Activated naive CD4-positive, alpha-beta T cell treated with anti-CD3 and anti-CD28 coated beads, Interleukin-2, amount 10 ng/mL, durations not matched to agents 7 days and 5 days (primary cell): ENCODE measurements at regions not wholly inside any gene's neighbourhood (a gene's known extent, or its start where the extent isn't known, plus 50 kb on each side); places are given as distances from the start of the nearest gene placed in this dataset.

ENCODE experiments used
- CTCF ChIA-PET: fragments of 350-600 bp; sonication (Branson Sonifier 250); formaldehyde crosslinking; loops from one replicate; lab custom pipeline; 2021; ENCODE audit warnings: antibody characterized with exemption; lab: Charles Lee
- DNase-seq: peaks from one replicate; pipeline ENCODE4 v3.0.0-alpha.2; 2020
- H3K27ac Mint-ChIP-seq: one replicate; pipeline ENCODE4 v1.8.0; 2021; ENCODE audit warnings: mild to moderate bottlenecking, moderate library complexity, mixed read lengths
- H3K27me3 Mint-ChIP-seq: one replicate; pipeline ENCODE4 v1.8.0; 2021; ENCODE audit warnings: mild to moderate bottlenecking, mixed read lengths
- H3K36me3 Mint-ChIP-seq: one replicate; pipeline ENCODE4 v1.8.0; 2021; ENCODE audit warnings: mixed read lengths
- H3K4me1 Mint-ChIP-seq: one replicate; pipeline ENCODE4 v1.8.0; 2021; ENCODE audit warnings: mixed read lengths
- H3K4me3 Mint-ChIP-seq: one replicate; pipeline ENCODE4 v1.8.0; 2021; ENCODE audit warnings: mild to moderate bottlenecking, moderate library complexity, mixed read lengths
- H3K9me3 Mint-ChIP-seq: one replicate; pipeline ENCODE4 v1.8.0; 2021; ENCODE audit warnings: mixed read lengths

DNA sequence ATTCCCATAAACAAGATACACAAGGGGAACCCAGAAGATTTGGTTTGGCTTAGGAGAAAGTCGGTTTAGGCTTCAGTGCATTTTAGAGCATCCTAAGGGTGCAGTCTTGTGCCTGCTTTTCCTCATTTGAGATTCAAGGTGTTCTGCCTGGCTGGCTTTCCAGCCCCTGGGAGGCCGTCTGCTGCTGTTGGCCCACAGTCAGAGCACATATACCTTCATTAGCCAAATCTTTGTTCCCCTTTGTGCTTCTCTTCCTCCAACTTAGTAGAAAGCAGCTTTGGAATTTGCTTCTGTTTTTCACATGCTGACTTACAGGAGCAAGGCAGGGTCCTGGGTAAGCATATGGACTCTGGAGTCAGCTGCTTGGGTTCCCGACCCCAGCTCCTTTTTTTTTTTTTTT, 477.1 kb upstream of the TCF4 start:
- CTCF ChIA-PET: no interaction called here
- no peak for DNase-seq
- H3K9me3 Mint-ChIP-seq: peaks cover 3% of the 10 kb centered on the region
- H3K27me3 Mint-ChIP-seq: no peaks in the 10 kb centered on the region
- H3K27ac Mint-ChIP-seq: no peak overlapping the region
- H3K4me3 Mint-ChIP-seq: no peak overlapping the region
- H3K36me3 Mint-ChIP-seq: no peaks in the 10 kb centered on the region
- no peaks in the 10 kb centered on the region for H3K4me1 Mint-ChIP-seq

DNA sequence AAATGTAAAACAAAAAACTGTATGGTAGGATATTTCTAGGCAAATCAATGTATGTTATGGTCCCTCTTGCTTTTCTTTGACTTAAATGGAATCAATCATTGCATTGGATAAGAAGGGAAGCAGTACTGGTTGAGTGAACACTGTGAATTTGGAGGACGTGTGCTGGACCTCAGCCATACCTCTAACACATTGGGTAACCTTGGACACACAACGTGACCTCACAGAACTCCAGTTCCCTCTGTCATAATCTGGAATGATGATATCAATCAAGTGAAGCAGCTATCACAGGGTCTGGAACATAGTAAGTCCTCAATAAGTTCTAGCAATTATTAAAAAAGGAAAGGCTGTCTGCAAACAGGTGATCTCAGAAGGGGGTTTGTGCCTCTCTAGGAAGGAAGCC, 474.9 kb upstream of the TCF4 start:
- no peak overlapping the region for H3K4me3 Mint-ChIP-seq
- CTCF ChIA-PET: no interaction called here
- H3K9me3 Mint-ChIP-seq: peaks cover 3% of the 10 kb centered on the region
- H3K27ac Mint-ChIP-seq: no peak overlapping the region
- DNase-seq: no peak
- H3K4me1 Mint-ChIP-seq: no peaks in the 10 kb centered on the region
- H3K36me3 Mint-ChIP-seq: no peaks in the 10 kb centered on the region
- no peaks in the 10 kb centered on the region for H3K27me3 Mint-ChIP-seq

DNA sequence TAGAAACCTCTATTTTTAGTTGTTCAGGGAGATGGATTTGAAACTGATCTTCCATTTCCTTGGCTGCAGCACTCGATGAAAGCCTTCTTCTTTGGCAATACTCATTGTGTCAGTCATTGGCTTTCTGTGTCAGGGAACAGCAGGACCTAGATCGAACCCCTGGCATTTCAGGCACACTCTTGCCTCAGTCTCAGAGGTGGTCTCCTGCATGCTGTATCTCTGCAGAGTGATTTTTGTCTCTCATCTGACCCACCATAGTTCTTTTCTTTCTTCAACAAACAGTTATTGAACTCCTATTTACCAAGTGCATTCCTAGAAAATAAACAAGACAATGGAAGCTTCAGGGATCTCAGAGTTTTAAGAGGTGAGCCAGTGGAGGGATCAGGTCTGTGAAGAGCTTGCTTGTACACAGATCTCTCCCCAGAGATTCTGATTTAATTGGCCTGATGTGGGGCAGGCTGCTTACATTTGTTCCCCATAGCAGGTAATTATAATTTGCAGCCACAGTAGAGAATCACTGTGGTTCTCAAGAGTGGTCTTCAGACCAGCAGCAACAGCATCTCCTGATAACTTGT, 473.1 kb upstream of the TCF4 start:
- H3K36me3 Mint-ChIP-seq: no peaks in the 10 kb centered on the region
- DNase-seq: no peak
- H3K27me3 Mint-ChIP-seq: no peaks in the 10 kb centered on the region
- no peak overlapping the region for H3K4me3 Mint-ChIP-seq
- CTCF ChIA-PET: no interaction called here
- no peaks in the 10 kb centered on the region for H3K9me3 Mint-ChIP-seq
- H3K27ac Mint-ChIP-seq: no peak overlapping the region
- no peaks in the 10 kb centered on the region for H3K4me1 Mint-ChIP-seq

DNA sequence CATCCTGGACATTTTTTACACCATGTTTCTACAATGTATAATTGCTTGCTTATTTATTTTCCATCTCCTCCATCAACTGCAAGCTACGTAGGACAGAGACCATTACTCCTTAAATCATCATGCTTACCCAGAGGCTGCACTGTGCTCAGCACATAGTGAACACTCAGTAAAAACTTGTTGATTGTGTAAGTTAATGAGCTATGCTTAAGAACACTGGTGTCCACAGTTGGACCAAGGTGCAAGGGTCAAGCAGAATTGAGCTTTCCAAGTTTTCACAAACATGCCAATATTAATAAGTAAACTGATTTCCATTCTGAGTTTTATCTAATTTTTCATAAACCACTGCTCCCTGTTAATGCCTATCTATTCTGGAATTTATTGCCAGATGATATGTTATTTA, 464.2 kb upstream of the TCF4 start:
- H3K36me3 Mint-ChIP-seq: no peaks in the 10 kb centered on the region

DNA sequence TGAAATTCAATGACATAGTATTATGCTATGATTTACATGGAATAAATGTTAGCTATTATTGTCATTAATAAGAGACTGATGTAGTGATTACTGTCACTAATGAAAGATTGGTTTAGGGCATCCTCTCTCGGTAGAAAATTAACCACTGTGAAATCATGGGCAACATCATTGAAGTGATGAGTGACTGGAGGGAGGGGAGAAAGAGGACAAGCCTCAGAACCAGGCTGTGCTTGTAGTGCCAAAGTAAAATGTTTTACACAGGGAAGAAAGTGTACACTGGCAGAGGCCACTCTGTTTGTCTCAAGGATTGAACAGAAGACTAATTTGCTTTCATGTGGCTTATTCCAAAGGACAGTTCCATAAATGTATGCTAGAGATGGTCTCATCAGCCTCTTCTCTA, 456.2 kb upstream of the TCF4 start:
- Mint-ChIP-seq H3K4me1 (no peaks in the 10 kb centered on the region), H3K27ac (no peak overlapping the region), H3K36me3 (no peaks in the 10 kb centered on the region), H3K9me3 (peaks cover 8% of the 10 kb centered on the region), H3K4me3 (no peak overlapping the region), H3K27me3 (no peaks in the 10 kb centered on the region)
- DNase-seq: no peak
- CTCF ChIA-PET: no interaction called here

More for the DNA sequence above, 464.2 kb upstream of the TCF4 start:
- Mint-ChIP-seq H3K27me3 (no peaks in the 10 kb centered on the region), H3K9me3 (peaks cover 8% of the 10 kb centered on the region), H3K4me1 (no peaks in the 10 kb centered on the region), H3K27ac (no peak overlapping the region), H3K4me3 (no peak overlapping the region)
- CTCF ChIA-PET: no interaction called here
- DNase-seq: no peak

DNA sequence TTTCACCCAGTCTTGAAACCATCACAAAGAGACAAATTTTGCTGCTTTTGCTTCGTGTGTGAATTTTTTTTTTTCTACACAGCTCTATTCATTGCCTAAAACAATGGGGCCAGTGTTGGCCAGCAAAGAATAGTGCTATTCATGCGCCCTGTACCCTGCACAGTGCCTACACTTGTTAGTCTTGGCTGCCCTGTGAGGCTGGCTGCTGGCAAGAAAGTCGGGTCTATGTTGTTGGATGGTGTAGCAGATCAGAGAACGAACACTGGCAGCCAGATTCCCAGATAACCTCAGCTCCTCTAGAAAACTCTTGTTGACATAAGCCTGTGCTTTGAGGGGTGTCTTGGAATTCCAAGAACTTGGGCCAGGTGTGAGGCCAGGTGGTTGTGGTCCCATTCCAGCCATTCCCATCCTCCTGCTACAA, 455.7 kb upstream of the TCF4 start:
- H3K27me3 Mint-ChIP-seq: no peaks in the 10 kb centered on the region
- DNase-seq: no peak
- no peaks in the 10 kb centered on the region for H3K4me1 Mint-ChIP-seq
- H3K36me3 Mint-ChIP-seq: no peaks in the 10 kb centered on the region
- no peak overlapping the region for H3K4me3 Mint-ChIP-seq
- no peak overlapping the region for H3K27ac Mint-ChIP-seq
- peaks cover 6% of the 10 kb centered on the region for H3K9me3 Mint-ChIP-seq
- CTCF ChIA-PET: no interaction called here

DNA sequence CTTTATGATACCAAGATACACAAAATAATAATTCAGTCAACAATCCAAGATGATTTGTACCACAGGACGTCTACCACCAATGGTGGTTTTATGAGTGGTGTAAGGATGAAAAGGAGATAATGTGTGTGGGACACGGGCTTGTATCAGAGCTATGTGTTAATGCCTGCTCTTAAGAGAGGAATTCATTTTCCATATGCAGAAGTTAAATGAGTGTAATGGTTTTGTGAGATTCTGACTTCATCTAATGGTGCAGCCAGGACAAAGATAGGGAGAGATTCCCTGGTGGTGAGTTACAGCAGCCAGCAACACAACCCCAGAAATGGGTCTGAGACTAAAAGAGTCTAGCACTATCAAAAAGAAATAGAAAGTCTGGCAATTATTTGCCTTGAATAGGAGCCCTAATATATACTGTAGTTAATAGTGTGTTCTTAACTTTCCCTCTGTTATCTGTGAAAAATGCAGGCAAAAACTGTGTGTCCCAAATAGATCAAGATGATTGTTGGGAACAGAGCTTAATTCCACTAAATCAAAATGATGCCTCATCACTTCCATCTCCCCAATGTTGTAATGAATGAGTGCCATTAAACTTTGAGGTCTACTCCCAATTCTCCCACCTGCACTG, 455.0 kb upstream of the TCF4 start:
- no peak overlapping the region for H3K4me3 Mint-ChIP-seq
- no peak overlapping the region for H3K27ac Mint-ChIP-seq
- no peaks in the 10 kb centered on the region for H3K36me3 Mint-ChIP-seq

DNA sequence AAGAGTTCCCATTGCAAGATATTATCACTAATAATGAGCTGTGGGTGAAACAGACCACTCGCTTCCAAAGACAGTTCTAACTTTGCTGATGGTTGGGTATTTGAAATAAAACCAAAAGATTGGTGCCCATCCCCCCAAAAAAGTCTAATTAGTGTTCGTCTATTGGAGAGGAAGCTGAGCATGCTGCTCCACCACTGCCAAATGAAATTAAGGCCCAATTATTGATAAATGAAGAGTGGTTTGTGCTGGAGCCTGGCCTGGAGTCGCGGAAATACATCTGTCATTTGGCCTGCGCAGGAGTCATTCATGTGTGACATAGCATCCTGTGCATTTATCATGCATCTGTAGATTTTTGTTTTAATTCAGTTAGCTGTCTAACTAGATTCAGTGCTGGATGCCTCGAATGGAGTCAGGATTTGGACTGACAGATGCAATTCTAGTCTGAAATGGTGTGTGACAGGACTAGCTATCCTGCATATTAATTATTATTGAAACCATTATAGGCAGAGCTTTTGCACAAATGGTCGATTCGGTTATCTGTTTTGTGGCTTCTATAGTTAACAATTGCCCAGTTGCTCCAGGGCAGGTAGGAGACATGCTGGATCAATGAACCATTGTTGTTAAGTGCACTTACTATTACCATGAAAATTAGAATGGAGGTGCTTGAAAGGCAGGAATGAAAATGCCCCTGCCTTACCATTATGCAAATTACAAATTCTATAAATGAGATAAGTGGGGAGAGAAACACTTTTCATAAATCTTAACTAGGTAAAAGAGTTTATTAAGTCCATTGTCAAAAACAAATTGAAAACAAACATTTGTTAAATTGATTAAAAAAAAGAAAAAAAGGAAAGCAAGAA, 450.4 kb upstream of the TCF4 start:
- DNase-seq: no peak
- no peak overlapping the region for H3K27ac Mint-ChIP-seq
- no peaks in the 10 kb centered on the region for H3K36me3 Mint-ChIP-seq
- H3K4me1 Mint-ChIP-seq: no peaks in the 10 kb centered on the region
- H3K9me3 Mint-ChIP-seq: peaks cover 7% of the 10 kb centered on the region
- CTCF ChIA-PET: no interaction called here
- H3K27me3 Mint-ChIP-seq: no peaks in the 10 kb centered on the region
- H3K4me3 Mint-ChIP-seq: no peak overlapping the region

More for the DNA sequence above, 455.0 kb upstream of the TCF4 start:
- Mint-ChIP-seq H3K27me3 (no peaks in the 10 kb centered on the region), H3K4me1 (no peaks in the 10 kb centered on the region), H3K9me3 (peaks cover 2% of the 10 kb centered on the region)
- CTCF ChIA-PET: no interaction called here
- DNase-seq: no peak

DNA sequence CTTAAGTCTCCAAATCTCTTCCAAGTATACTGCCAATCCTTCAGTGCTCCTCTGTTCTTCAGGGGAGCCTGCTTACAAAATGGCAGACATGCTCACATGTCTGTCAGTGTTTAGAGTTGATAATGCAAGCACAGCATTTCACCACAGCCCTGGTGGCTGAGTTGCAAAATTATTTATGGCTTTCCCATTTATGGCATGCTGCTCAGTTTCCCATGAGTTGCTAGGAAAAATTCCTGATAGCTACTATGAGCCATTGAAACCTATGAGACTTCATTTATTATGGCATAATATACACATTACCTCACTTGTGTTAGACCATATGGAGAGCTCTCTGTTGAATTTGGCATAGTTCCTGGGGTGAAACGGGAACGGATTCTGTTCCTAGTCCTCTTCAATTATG, 448.7 kb upstream of the TCF4 start:
- H3K27me3 Mint-ChIP-seq: no peaks in the 10 kb centered on the region
- H3K27ac Mint-ChIP-seq: no peak overlapping the region
- H3K9me3 Mint-ChIP-seq: peaks cover 7% of the 10 kb centered on the region
- CTCF ChIA-PET: no interaction called here
- no peak for DNase-seq
- H3K4me3 Mint-ChIP-seq: no peak overlapping the region
- no peaks in the 10 kb centered on the region for H3K36me3 Mint-ChIP-seq
- no peaks in the 10 kb centered on the region for H3K4me1 Mint-ChIP-seq

DNA sequence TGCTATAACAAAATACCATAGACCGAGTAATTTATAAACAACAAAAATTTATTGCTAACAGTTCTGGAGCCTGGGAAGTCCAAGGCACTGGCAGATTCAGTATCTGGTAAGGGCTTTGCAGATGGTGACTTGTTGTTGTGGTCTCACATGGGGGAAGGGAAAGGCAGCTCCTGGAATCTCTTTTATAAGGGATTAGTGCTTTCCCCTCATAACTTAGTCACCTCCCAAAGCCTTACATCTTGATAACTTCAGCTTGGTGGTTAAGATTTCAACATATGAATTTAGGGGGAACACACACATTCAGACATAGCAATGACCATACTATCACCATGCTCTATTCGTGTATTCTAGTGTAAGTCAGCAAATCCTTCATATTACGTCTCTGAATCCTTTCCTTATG, 447.6 kb upstream of the TCF4 start:
- no peaks in the 10 kb centered on the region for H3K36me3 Mint-ChIP-seq
- DNase-seq: no peak
- H3K9me3 Mint-ChIP-seq: peaks cover 7% of the 10 kb centered on the region
- H3K27me3 Mint-ChIP-seq: no peaks in the 10 kb centered on the region
- no peak overlapping the region for H3K27ac Mint-ChIP-seq
- H3K4me3 Mint-ChIP-seq: no peak overlapping the region
- CTCF ChIA-PET: no interaction called here
- H3K4me1 Mint-ChIP-seq: no peaks in the 10 kb centered on the region

DNA sequence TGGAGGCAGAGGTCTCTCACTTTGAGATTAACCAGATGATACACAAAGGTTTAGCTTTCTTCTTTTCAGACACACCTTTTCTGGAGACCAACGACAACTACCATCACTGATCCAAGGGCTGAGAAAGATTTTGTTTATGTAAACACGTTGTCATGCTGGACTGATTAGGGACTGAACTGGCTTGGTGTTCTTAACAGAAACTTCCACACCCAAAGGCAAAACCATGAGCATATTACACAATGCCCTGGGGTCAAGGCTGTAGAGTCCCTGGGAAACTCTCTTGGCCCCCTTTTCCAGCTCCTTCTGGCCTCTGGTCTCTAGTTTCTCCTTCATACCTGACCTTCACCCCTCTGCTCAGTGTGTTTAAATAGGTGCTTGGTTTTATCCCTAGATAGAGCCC, 447.0 kb upstream of the TCF4 start:
- no peak overlapping the region for H3K27ac Mint-ChIP-seq
- H3K4me1 Mint-ChIP-seq: no peaks in the 10 kb centered on the region
- H3K4me3 Mint-ChIP-seq: no peak overlapping the region
- peaks cover 7% of the 10 kb centered on the region for H3K9me3 Mint-ChIP-seq
- H3K27me3 Mint-ChIP-seq: no peaks in the 10 kb centered on the region
- no peaks in the 10 kb centered on the region for H3K36me3 Mint-ChIP-seq
- no peak for DNase-seq
- CTCF ChIA-PET: no interaction called here

DNA sequence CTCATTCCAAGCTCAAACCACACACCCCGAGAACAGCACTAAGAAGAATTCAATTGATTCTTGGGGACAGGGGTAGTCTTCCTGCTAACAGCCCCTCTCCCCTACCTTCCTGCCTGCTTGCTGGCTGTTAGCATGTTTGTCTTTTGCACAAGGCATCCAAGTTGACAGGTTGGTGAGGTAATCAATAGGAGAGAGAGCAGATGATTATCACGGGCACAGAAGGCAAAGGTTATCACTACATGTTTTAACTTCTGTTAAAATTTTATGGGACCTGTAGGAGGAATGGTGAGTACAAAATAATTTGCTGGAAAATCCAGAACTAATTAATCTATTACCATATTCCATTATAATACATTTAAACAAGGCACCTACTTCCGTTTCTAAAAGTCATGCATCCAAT, 442.1 kb upstream of the TCF4 start:
- Mint-ChIP-seq H3K27ac (no peak overlapping the region), H3K4me1 (no peaks in the 10 kb centered on the region), H3K4me3 (no peak overlapping the region), H3K27me3 (no peaks in the 10 kb centered on the region), H3K9me3 (peaks cover 7% of the 10 kb centered on the region), H3K36me3 (no peaks in the 10 kb centered on the region)
- DNase-seq: no peak
- CTCF ChIA-PET: no interaction called here

DNA sequence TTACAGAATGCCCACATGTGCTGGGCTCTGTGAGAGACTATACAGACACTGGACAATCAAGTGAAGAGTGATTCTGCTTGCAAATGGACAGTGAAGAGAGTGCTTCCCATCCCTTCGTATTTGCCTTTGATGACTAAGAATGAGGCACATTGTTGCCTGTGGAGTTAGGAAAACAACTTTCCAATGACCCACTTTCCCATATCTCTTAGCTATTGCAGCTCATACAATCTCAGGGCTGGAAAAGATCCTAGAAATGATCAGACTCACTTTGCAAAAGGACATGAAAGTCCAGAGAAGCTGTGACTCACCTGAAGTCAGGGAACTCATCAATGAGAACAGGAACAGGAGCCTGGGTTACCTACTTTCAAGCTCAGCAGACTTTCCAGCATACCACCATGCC, 440.5 kb upstream of the TCF4 start:
- no peaks in the 10 kb centered on the region for H3K36me3 Mint-ChIP-seq
- CTCF ChIA-PET: no interaction called here
- H3K4me3 Mint-ChIP-seq: no peak overlapping the region
- peaks cover 4% of the 10 kb centered on the region for H3K9me3 Mint-ChIP-seq
- no peaks in the 10 kb centered on the region for H3K4me1 Mint-ChIP-seq
- H3K27ac Mint-ChIP-seq: no peak overlapping the region
- H3K27me3 Mint-ChIP-seq: no peaks in the 10 kb centered on the region
- no peak for DNase-seq

DNA sequence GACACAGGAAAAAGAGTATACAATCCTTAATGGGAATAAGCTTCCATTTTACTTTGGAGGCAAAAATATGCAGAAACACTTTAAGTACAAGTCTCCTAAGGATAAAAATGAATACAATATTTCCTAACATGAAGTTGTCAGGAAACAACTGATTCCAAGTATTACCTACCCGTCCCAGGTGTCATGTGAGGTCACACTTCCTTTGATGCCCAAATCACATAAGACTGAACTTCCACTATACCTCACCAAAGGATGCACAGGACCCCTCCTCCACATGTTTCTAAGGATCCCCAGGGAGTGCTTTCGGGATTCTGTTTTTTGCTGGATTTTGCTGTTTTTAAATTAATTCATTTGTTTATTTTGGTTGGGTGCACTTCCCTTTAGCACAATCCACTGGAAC, 438.5 kb upstream of the TCF4 start:
- no peaks in the 10 kb centered on the region for H3K4me1 Mint-ChIP-seq

DNA sequence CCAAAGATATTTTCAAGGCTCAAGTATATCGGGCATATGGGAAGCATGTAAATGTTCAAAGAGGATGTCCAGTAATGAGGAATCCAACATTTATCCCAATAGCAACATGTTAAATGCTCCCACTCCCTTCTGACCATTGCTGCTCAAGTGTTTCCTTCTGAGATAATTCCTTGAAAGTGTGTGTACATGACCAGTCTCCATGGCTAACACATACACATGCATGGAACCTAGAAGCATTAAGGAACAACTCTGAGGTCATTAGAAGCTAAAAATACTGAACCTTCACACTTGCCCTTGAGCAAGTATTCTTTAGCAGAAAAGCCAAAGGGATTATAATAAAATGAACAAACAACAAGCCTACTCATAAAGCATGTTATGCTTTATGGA, 433.8 kb upstream of the TCF4 start:
- no peaks in the 10 kb centered on the region for H3K4me1 Mint-ChIP-seq
- no peak for DNase-seq
- no peak overlapping the region for H3K27ac Mint-ChIP-seq
- H3K4me3 Mint-ChIP-seq: no peak overlapping the region
- no peaks in the 10 kb centered on the region for H3K36me3 Mint-ChIP-seq
- H3K9me3 Mint-ChIP-seq: peaks cover 3% of the 10 kb centered on the region
- no peaks in the 10 kb centered on the region for H3K27me3 Mint-ChIP-seq
- CTCF ChIA-PET: interaction anchor here (0.5 kb wide), 1 partner anchor 102 kb away, joined by 3 read pairs; no protein-coding TSS in a partner anchor

More for the DNA sequence above, 438.5 kb upstream of the TCF4 start:
- Mint-ChIP-seq H3K36me3 (no peaks in the 10 kb centered on the region), H3K4me3 (no peak overlapping the region), H3K9me3 (peaks cover 4% of the 10 kb centered on the region), H3K27ac (no peak overlapping the region), H3K27me3 (no peaks in the 10 kb centered on the region)
- DNase-seq: no peak
- CTCF ChIA-PET: no interaction called here
